ENCODE measurements at regions not wholly inside any gene's neighbourhood (a gene's known extent, or its start where the extent isn't known, plus 50 kb on each side); places are given as distances from the start of the nearest gene placed in this dataset.

- Histone ChIP-seq H3K27ac (ENCODE audit: extremely low read length, insufficient read depth, low read length) (no peak overlapping the region), H3K4me1 (ENCODE audit: insufficient read depth, low read length) (no peaks in the 10 kb centered on the region), H3K36me3 (replicated peaks in 1 of 2; ENCODE audit: control insufficient read depth in 1 of 2, insufficient read depth in 2 of 2, low read length in 2 of 2) (no peaks in the 10 kb centered on the region), H4K20me1 (ENCODE audit: insufficient read depth, low read length) (no peaks in the 10 kb centered on the region), H3K9ac (ENCODE audit: insufficient read depth, low read depth, low read length) (no peak overlapping the region), H3K9me3 (ENCODE audit: low read length) (no peaks in the 10 kb centered on the region), H3K4me3 (replicated peaks in 1 of 3; ENCODE audit: insufficient read depth in 1 of 3, low read depth in 2 of 3, low read length in 3 of 3) (no peak overlapping the region), H3K4me2 (ENCODE audit: low read depth, low read length) (no peak overlapping the region), H3K27me3 (ENCODE audit: control insufficient read depth in 1 of 2, insufficient read depth in 2 of 2, low read length in 2 of 2) (no peaks in the 10 kb centered on the region), H2AFZ (ENCODE audit: low read length) (no peak overlapping the region), H3K79me2 (ENCODE audit: insufficient read depth, low read length) (no peaks in the 10 kb centered on the region)
- intact Hi-C loops (cut with micrococcal nuclease; ENCODE audit: unreplicated experiment), result no loop called here
- no peak for FAIRE-seq
- no peak for DNase-seq (ENCODE audit: low spot score)
- no TSS peak for BruUV-seq (replicated peaks)
- no peak for TF ChIP-seq RBM39 (IDR thresholded peaks at IDR 0.05; ENCODE audit: low read depth, low read length, poor library complexity, severe bottlenecking)
- TF ChIP-seq NR2C2 (CRISPR knock-in tag; IDR thresholded peaks at IDR 0.05; ENCODE audit: borderline replicate concordance), result no peak
- TF ChIP-seq ZSCAN22 (CRISPR knock-in tag; IDR thresholded peaks at IDR 0.05), result no peak
- no peak for TF ChIP-seq FLYWCH1 (CRISPR knock-in tag; IDR thresholded peaks at IDR 0.05)
- TF ChIP-seq TEF (CRISPR knock-in tag; IDR thresholded peaks at IDR 0.05), result no peak
- TF ChIP-seq NFKBIZ (CRISPR knock-in tag; IDR thresholded peaks at IDR 0.05), result no peak
- no peak for TF ChIP-seq NR2F2 (IDR thresholded peaks at IDR 0.05; ENCODE audit: borderline replicate concordance, low read depth)
- no peak for TF ChIP-seq PCBP1 (IDR thresholded peaks at IDR 0.05; ENCODE audit: borderline replicate concordance, low read depth, low read length)
- no peak for TF ChIP-seq MXD4 (CRISPR knock-in tag; IDR thresholded peaks at IDR 0.05)
- TF ChIP-seq ZNF780A (CRISPR knock-in tag; IDR thresholded peaks at IDR 0.05), result no peak
- TF ChIP-seq, protein P1, sequence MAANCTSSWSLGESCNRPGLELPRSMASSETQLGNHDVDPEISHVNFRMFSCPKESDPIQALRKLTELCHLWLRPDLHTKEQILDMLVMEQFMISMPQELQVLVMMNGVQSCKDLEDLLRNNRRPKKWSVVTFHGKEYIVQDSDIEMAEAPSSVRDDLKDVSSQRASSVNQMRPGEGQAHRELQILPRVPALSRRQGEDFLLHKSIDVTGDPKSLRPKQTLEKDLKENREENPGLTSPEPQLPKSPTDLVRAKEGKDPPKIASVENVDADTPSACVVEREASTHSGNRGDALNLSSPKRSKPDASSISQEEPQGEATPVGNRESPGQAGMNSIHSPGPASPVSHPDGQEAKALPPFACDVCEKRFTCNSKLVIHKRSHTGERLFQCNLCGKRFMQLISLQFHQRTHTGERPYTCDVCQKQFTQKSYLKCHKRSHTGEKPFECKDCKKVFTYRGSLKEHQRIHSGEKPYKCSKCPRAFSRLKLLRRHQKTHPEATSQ (CRISPR knock-in tag; IDR thresholded peaks at IDR 0.05; ENCODE audit: borderline replicate concordance), result no peak
- TF ChIP-seq FOXA1 (IDR thresholded peaks at IDR 0.05), result no peak
- no peak for TF ChIP-seq FOXA1 (CRISPR knock-in tag; IDR thresholded peaks at IDR 0.05)
- no peak for TF ChIP-seq STAT5B (CRISPR knock-in tag; IDR thresholded peaks at IDR 0.05)
- TF ChIP-seq, protein P2, sequence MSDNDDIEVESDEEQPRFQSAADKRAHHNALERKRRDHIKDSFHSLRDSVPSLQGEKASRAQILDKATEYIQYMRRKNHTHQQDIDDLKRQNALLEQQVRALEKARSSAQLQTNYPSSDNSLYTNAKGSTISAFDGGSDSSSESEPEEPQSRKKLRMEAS (IDR thresholded peaks at IDR 0.05), result no peak
- TF ChIP-seq ZNF850 (CRISPR knock-in tag; conservative IDR thresholded peaks at IDR 0.05), result no peak
- TF ChIP-seq, protein P3, sequence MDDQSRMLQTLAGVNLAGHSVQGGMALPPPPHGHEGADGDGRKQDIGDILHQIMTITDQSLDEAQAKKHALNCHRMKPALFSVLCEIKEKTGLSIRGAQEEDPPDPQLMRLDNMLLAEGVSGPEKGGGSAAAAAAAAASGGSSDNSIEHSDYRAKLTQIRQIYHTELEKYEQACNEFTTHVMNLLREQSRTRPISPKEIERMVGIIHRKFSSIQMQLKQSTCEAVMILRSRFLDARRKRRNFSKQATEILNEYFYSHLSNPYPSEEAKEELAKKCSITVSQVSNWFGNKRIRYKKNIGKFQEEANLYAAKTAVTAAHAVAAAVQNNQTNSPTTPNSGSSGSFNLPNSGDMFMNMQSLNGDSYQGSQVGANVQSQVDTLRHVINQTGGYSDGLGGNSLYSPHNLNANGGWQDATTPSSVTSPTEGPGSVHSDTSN (CRISPR knock-in tag; IDR thresholded peaks at IDR 0.05; ENCODE audit: borderline replicate concordance), result no peak
- TF ChIP-seq, protein P4, sequence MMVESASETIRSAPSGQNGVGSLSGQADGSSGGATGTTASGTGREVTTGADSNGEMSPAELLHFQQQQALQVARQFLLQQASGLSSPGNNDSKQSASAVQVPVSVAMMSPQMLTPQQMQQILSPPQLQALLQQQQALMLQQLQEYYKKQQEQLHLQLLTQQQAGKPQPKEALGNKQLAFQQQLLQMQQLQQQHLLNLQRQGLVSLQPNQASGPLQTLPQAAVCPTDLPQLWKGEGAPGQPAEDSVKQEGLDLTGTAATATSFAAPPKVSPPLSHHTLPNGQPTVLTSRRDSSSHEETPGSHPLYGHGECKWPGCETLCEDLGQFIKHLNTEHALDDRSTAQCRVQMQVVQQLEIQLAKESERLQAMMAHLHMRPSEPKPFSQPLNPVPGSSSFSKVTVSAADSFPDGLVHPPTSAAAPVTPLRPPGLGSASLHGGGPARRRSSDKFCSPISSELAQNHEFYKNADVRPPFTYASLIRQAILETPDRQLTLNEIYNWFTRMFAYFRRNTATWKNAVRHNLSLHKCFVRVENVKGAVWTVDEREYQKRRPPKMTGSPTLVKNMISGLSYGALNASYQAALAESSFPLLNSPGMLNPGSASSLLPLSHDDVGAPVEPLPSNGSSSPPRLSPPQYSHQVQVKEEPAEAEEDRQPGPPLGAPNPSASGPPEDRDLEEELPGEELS (CRISPR knock-in tag; IDR thresholded peaks at IDR 0.05), result no peak
- ChIA-PET POLR2A (no interaction called here), CTCF (ENCODE audit: low intra/inter-chr PET ratio, low total read pairs) (no interaction called here)
- 23% methylated on average over 5 of the region's 8 CpGs for WGBS (ENCODE audit: low lambda C conversion rate)
- ATAC-seq, result no peak
- in situ Hi-C loops (cut with HindIII; ENCODE audit: extremely low pct_ligation_motif_present, low pct_unique_long_range_greater_than_20kb), result no loop called here
Measured at GRCh38 chr12:105485321-105485910, 154.9 kb downstream of the C12orf75 start.
